ENCODE measurements at regions not wholly inside any gene's neighbourhood (a gene's known extent, or its start where the extent isn't known, plus 50 kb on each side); places are given as distances from the start of the nearest gene placed in this dataset.

GRCh38 chr9:4389003-4389402 lies 89.1 kb upstream of the GLIS3 start:
- Histone ChIP-seq H3K79me2 (ENCODE audit: insufficient read depth, low read length) (no peaks in the 10 kb centered on the region), H4K20me1 (ENCODE audit: low read depth, low read length) (no peaks in the 10 kb centered on the region), H3K27ac (ENCODE audit: low read depth, low read length) (no peak overlapping the region), H3K9me3 (ENCODE audit: insufficient read depth, low read length) (no peaks in the 10 kb centered on the region), H3K4me2 (ENCODE audit: low read depth, low read length, poor library complexity, severe bottlenecking) (no peak overlapping the region), H3K9ac (ENCODE audit: low read length) (no peak overlapping the region), H3F3A (ENCODE audit: insufficient read depth) (no peaks in the 10 kb centered on the region), H3K4me3 (ENCODE audit: insufficient read depth, low read length, poor library complexity, severe bottlenecking) (no peak overlapping the region), H3K9me2 (replicated peaks; ENCODE audit: insufficient read depth, low read length) (no peaks in the 10 kb centered on the region), H3K36me3 (ENCODE audit: low read length) (no peaks in the 10 kb centered on the region), H3K27me3 (ENCODE audit: low read length) (no peaks in the 10 kb centered on the region), H2AFZ (ENCODE audit: low read depth, low read length, severe bottlenecking) (no peak overlapping the region)
- TF ChIP-seq EZH2phosphoT487 (conservative IDR thresholded peaks at IDR 0.05; ENCODE audit: low read length) (no peak), CTCF (IDR thresholded peaks at IDR 0.05; ENCODE audit: insufficient read depth, low read length, poor library complexity, severe bottlenecking) (no peak)

- H4K20me1 ChIP-seq (ENCODE audit: low read depth, low read length), result no peaks in the 10 kb centered on the region
- H3K9me2 ChIP-seq (replicated peaks; ENCODE audit: insufficient read depth, low read length), result no peaks in the 10 kb centered on the region
- TF ChIP-seq EZH2phosphoT487 (conservative IDR thresholded peaks at IDR 0.05; ENCODE audit: low read length), result no peak
- TF ChIP-seq CTCF (IDR thresholded peaks at IDR 0.05; ENCODE audit: insufficient read depth, low read length, poor library complexity, severe bottlenecking), result no peak
- H3K9ac ChIP-seq (ENCODE audit: low read length), result no peak overlapping the region
- no peak overlapping the region for H2AFZ ChIP-seq (ENCODE audit: low read depth, low read length, severe bottlenecking)
- H3K9me3 ChIP-seq (ENCODE audit: insufficient read depth, low read length), result no peaks in the 10 kb centered on the region
- no peaks in the 10 kb centered on the region for H3K36me3 ChIP-seq (ENCODE audit: low read length)
- H3K27ac ChIP-seq (ENCODE audit: low read depth, low read length), result no peak overlapping the region
- H3K4me3 ChIP-seq (ENCODE audit: insufficient read depth, low read length, poor library complexity, severe bottlenecking), result no peak overlapping the region
- H3F3A ChIP-seq (ENCODE audit: insufficient read depth), result no peaks in the 10 kb centered on the region
- no peak overlapping the region for H3K4me2 ChIP-seq (ENCODE audit: low read depth, low read length, poor library complexity, severe bottlenecking)
- H3K79me2 ChIP-seq (ENCODE audit: insufficient read depth, low read length), result no peaks in the 10 kb centered on the region
- no peaks in the 10 kb centered on the region for H3K27me3 ChIP-seq (ENCODE audit: low read length)
These were observed 87.0 kb upstream of the GLIS3 start for GRCh38 chr9:4386819-4387218.

GRCh38 chr9:4384750-4385149 lies 84.9 kb upstream of the GLIS3 start:
- Histone ChIP-seq H3F3A (ENCODE audit: insufficient read depth) (no peaks in the 10 kb centered on the region), H4K20me1 (ENCODE audit: low read depth, low read length) (no peaks in the 10 kb centered on the region), H3K4me2 (ENCODE audit: low read depth, low read length, poor library complexity, severe bottlenecking) (no peak overlapping the region), H3K9me2 (replicated peaks; ENCODE audit: insufficient read depth, low read length) (no peaks in the 10 kb centered on the region), H3K9ac (ENCODE audit: low read length) (no peak overlapping the region), H3K27ac (ENCODE audit: low read depth, low read length) (no peak overlapping the region), H3K79me2 (ENCODE audit: insufficient read depth, low read length) (no peaks in the 10 kb centered on the region), H3K27me3 (ENCODE audit: low read length) (no peaks in the 10 kb centered on the region), H2AFZ (ENCODE audit: low read depth, low read length, severe bottlenecking) (no peak overlapping the region), H3K4me3 (ENCODE audit: insufficient read depth, low read length, poor library complexity, severe bottlenecking) (no peak overlapping the region), H3K36me3 (ENCODE audit: low read length) (no peaks in the 10 kb centered on the region), H3K9me3 (ENCODE audit: insufficient read depth, low read length) (no peaks in the 10 kb centered on the region)
- TF ChIP-seq CTCF (IDR thresholded peaks at IDR 0.05; ENCODE audit: insufficient read depth, low read length, poor library complexity, severe bottlenecking) (no peak), EZH2phosphoT487 (conservative IDR thresholded peaks at IDR 0.05; ENCODE audit: low read length) (no peak)
